ENCODE measurements at regions not wholly inside any gene's neighbourhood (a gene's known extent, or its start where the extent isn't known, plus 50 kb on each side); places are given as distances from the start of the nearest gene placed in this dataset.

GRCh38 chr6:139753198-139753861 lies 378.9 kb upstream of the CITED2 start:
- DNase-seq (ENCODE audit: low read depth) = no peak
- TF ChIP-seq CTCF (IDR thresholded peaks at IDR 0.05; ENCODE audit: low read depth, low read length) = no peak
- no peak overlapping the region for H3K4me3 ChIP-seq (ENCODE audit: low read depth, low read length)

- DNase-seq (ENCODE audit: low read depth) = no peak
- H3K4me3 ChIP-seq (ENCODE audit: low read depth, low read length) = no peak overlapping the region
- TF ChIP-seq POLR2A (IDR thresholded peaks at IDR 0.05; ENCODE audit: extremely low read depth, insufficient read length) = no peak
- no peak for TF ChIP-seq CTCF (IDR thresholded peaks at IDR 0.05; ENCODE audit: low read depth, low read length)
- TF ChIP-seq MYC (IDR thresholded peaks at IDR 0.05; ENCODE audit: low read depth, low read length) = no peak
- TF ChIP-seq MAX (IDR thresholded peaks at IDR 0.05; ENCODE audit: low read depth, low read length) = no peak
Observed at GRCh38 chr6:139752086-139752485, 377.6 kb upstream of the CITED2 start.

GRCh38 chr6:139751179-139751578 lies 376.7 kb upstream of the CITED2 start:
- no peak for DNase-seq (ENCODE audit: low read depth)
- TF ChIP-seq MYC (IDR thresholded peaks at IDR 0.05; ENCODE audit: low read depth, low read length) (no peak), CTCF (IDR thresholded peaks at IDR 0.05; ENCODE audit: low read depth, low read length) (no peak), MAX (IDR thresholded peaks at IDR 0.05; ENCODE audit: low read depth, low read length) (no peak), POLR2A (IDR thresholded peaks at IDR 0.05; ENCODE audit: extremely low read depth, insufficient read length) (no peak)
- H3K4me3 ChIP-seq (ENCODE audit: low read depth, low read length) = no peak overlapping the region

GRCh38 chr6:139748353-139749146 lies 374.1 kb upstream of the CITED2 start:
- peak; percentile 28 for DNase-seq (ENCODE audit: low read depth)
- TF ChIP-seq MYC (IDR thresholded peaks at IDR 0.05; ENCODE audit: low read depth, low read length) (no peak), MAX (IDR thresholded peaks at IDR 0.05; ENCODE audit: low read depth, low read length) (no peak), CTCF (IDR thresholded peaks at IDR 0.05; ENCODE audit: low read depth, low read length) (no peak), POLR2A (IDR thresholded peaks at IDR 0.05; ENCODE audit: extremely low read depth, insufficient read length) (no peak)
- no peak overlapping the region for H3K4me3 ChIP-seq (ENCODE audit: low read depth, low read length)

- no peak for DNase-seq (ENCODE audit: low read depth)
- no peak overlapping the region for H3K4me3 ChIP-seq (ENCODE audit: low read depth, low read length)
- no peak for TF ChIP-seq CTCF (IDR thresholded peaks at IDR 0.05; ENCODE audit: low read depth, low read length)
Observed at GRCh38 chr6:139747154-139747553, 372.7 kb upstream of the CITED2 start.

GRCh38 chr6:139744891-139745290 lies 370.4 kb upstream of the CITED2 start:
- TF ChIP-seq CTCF (IDR thresholded peaks at IDR 0.05; ENCODE audit: low read depth, low read length) (no peak), MYC (IDR thresholded peaks at IDR 0.05; ENCODE audit: low read depth, low read length) (no peak), MAX (IDR thresholded peaks at IDR 0.05; ENCODE audit: low read depth, low read length) (no peak), POLR2A (IDR thresholded peaks at IDR 0.05; ENCODE audit: extremely low read depth, insufficient read length) (no peak)

More at GRCh38 chr6:139744891-139745290, 370.4 kb upstream of the CITED2 start:
- H3K4me3 ChIP-seq (ENCODE audit: low read depth, low read length) = no peak overlapping the region
- no peak for DNase-seq (ENCODE audit: low read depth)
